ENCODE measurements at regions not wholly inside any gene's neighbourhood (a gene's known extent, or its start where the extent isn't known, plus 50 kb on each side); places are given as distances from the start of the nearest gene placed in this dataset.

DNA sequence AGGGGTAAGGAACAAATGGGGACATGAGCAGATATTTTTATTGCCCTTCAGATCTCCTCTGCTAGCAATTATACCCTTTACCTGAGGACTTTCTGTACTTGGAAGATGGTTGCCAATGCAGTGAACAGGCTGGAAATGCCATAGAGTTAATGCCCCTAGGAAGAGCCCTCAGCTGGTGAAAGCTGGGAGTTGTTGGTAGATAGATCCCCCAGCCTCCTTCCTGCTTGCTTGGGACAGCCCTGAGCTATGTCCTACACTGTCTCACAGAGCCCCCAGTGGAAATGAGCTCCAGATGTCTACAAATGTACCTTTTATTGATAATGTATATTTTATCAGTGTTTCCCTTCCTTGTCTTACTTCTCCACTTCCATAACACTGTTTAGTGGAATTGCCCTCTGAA lies 87.6 kb upstream of the PAK5 start:
- ChIA-PET POLR2A (ENCODE audit: unreplicated experiment) (no interaction called here), CTCF (interaction anchor here (0.6 kb wide), 1 partner anchor 72 kb away, joined by 3 read pairs; no protein-coding TSS in a partner anchor)
- no peaks in the 10 kb centered on the region for H4K20me1 ChIP-seq (ENCODE audit: insufficient read depth)
- H3K36me3 ChIP-seq (ENCODE audit: low read depth), result no peaks in the 10 kb centered on the region
- no peaks in the 10 kb centered on the region for H3K27me3 ChIP-seq (ENCODE audit: insufficient read depth, low read depth)
- no peak overlapping the region for H3K4me3 ChIP-seq
- no peaks in the 10 kb centered on the region for H3K79me2 ChIP-seq (ENCODE audit: low read depth)
- H2AFZ ChIP-seq, result no peak overlapping the region
- no peaks in the 10 kb centered on the region for H3F3A ChIP-seq (ENCODE audit: insufficient read depth, low read depth)
- TF ChIP-seq, protein P1, sequence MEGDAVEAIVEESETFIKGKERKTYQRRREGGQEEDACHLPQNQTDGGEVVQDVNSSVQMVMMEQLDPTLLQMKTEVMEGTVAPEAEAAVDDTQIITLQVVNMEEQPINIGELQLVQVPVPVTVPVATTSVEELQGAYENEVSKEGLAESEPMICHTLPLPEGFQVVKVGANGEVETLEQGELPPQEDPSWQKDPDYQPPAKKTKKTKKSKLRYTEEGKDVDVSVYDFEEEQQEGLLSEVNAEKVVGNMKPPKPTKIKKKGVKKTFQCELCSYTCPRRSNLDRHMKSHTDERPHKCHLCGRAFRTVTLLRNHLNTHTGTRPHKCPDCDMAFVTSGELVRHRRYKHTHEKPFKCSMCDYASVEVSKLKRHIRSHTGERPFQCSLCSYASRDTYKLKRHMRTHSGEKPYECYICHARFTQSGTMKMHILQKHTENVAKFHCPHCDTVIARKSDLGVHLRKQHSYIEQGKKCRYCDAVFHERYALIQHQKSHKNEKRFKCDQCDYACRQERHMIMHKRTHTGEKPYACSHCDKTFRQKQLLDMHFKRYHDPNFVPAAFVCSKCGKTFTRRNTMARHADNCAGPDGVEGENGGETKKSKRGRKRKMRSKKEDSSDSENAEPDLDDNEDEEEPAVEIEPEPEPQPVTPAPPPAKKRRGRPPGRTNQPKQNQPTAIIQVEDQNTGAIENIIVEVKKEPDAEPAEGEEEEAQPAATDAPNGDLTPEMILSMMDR (conservative IDR thresholded peaks at IDR 0.05), result no peak
- no peak for TF ChIP-seq EZH2 (IDR thresholded peaks at IDR 0.05; ENCODE audit: low read depth)
- no peak overlapping the region for H3K4me2 ChIP-seq
- H3K27ac ChIP-seq, result no peak overlapping the region
- H3K9me3 ChIP-seq (ENCODE audit: insufficient read depth, low read depth), result no peaks in the 10 kb centered on the region
- DNase-seq, result no peak
- H3K4me1 ChIP-seq (replicated peaks; ENCODE audit: insufficient read depth), result no peaks in the 10 kb centered on the region
- intact Hi-C loops (cut with micrococcal nuclease; ENCODE audit: unreplicated experiment), result no loop called here
- H3K9me2 ChIP-seq (ENCODE audit: insufficient read depth), result no peaks in the 10 kb centered on the region
- no TSS peak for BruUV-seq (replicated peaks)

GRCh38 chr20:9926007-9926406 lies 87.1 kb upstream of the PAK5 start:
- H3K9me2 ChIP-seq (ENCODE audit: insufficient read depth), result no peaks in the 10 kb centered on the region
- DNase-seq, result no peak
- H3K36me3 ChIP-seq (ENCODE audit: low read depth), result no peaks in the 10 kb centered on the region
- H3K27ac ChIP-seq, result no peak overlapping the region
- no peaks in the 10 kb centered on the region for H4K20me1 ChIP-seq (ENCODE audit: insufficient read depth)
- CTCF ChIA-PET, result interaction anchor here (0.6 kb wide), 1 partner anchor 72 kb away, joined by 3 read pairs; no protein-coding TSS in a partner anchor
- H3K79me2 ChIP-seq (ENCODE audit: low read depth), result no peaks in the 10 kb centered on the region
- H3K27me3 ChIP-seq (ENCODE audit: insufficient read depth, low read depth), result no peaks in the 10 kb centered on the region
- POLR2A ChIA-PET (ENCODE audit: unreplicated experiment), result no interaction called here
- no peak overlapping the region for H2AFZ ChIP-seq
- intact Hi-C loops (cut with micrococcal nuclease; ENCODE audit: unreplicated experiment), result no loop called here
- BruUV-seq (replicated peaks), result no TSS peak
- TF ChIP-seq, protein P1 (conservative IDR thresholded peaks at IDR 0.05), result no peak
- TF ChIP-seq EZH2 (IDR thresholded peaks at IDR 0.05; ENCODE audit: low read depth), result no peak
- H3K4me3 ChIP-seq, result no peak overlapping the region
- no peaks in the 10 kb centered on the region for H3K4me1 ChIP-seq (replicated peaks; ENCODE audit: insufficient read depth)
- no peak overlapping the region for H3K4me2 ChIP-seq
- H3K9me3 ChIP-seq (ENCODE audit: insufficient read depth, low read depth), result no peaks in the 10 kb centered on the region
- no peaks in the 10 kb centered on the region for H3F3A ChIP-seq (ENCODE audit: insufficient read depth, low read depth)

GRCh38 chr20:9923648-9924047 lies 84.8 kb upstream of the PAK5 start:
- CTCF ChIA-PET, result no interaction called here
- BruUV-seq (replicated peaks), result no TSS peak
- no peak for TF ChIP-seq EZH2 (IDR thresholded peaks at IDR 0.05; ENCODE audit: low read depth)
- TF ChIP-seq, protein P1 (conservative IDR thresholded peaks at IDR 0.05), result no peak

More at GRCh38 chr20:9923648-9924047, 84.8 kb upstream of the PAK5 start:
- POLR2A ChIA-PET (ENCODE audit: unreplicated experiment), result no interaction called here
- no peak for DNase-seq
- Histone ChIP-seq H3K9me3 (ENCODE audit: insufficient read depth, low read depth) (no peaks in the 10 kb centered on the region), H3K4me3 (no peak overlapping the region), H4K20me1 (ENCODE audit: insufficient read depth) (no peaks in the 10 kb centered on the region), H3K4me1 (replicated peaks; ENCODE audit: insufficient read depth) (no peaks in the 10 kb centered on the region), H3K27me3 (ENCODE audit: insufficient read depth, low read depth) (no peaks in the 10 kb centered on the region), H3F3A (ENCODE audit: insufficient read depth, low read depth) (no peaks in the 10 kb centered on the region), H3K9me2 (ENCODE audit: insufficient read depth) (no peaks in the 10 kb centered on the region), H3K79me2 (ENCODE audit: low read depth) (no peaks in the 10 kb centered on the region), H2AFZ (no peak overlapping the region), H3K36me3 (ENCODE audit: low read depth) (no peaks in the 10 kb centered on the region), H3K4me2 (no peak overlapping the region), H3K27ac (no peak overlapping the region)
- intact Hi-C loops (cut with micrococcal nuclease; ENCODE audit: unreplicated experiment), result no loop called here

Data from PC-9 (cell line).